Frontal cortex (tissue), 3 donors: ENCODE measurements at regions not wholly inside any gene's neighbourhood (a gene's known extent, or its start where the extent isn't known, plus 50 kb on each side); places are given as distances from the start of the nearest gene placed in this dataset.

ENCODE experiments used
- DNase-seq, 2 donors: peaks; one replicate each; pipeline ENCODE4 v3.0.0; 2012; ENCODE audit warnings: low spot score in 2 of 2
- FAIRE-seq: peaks from 2 replicates; lab custom pipeline; 2012; peaks lifted over from hg19 to GRCh38; lab: Jason Lieb, UNC
- donor health status: control.
- donor health status: control.
- donor health status: control.

DNA sequence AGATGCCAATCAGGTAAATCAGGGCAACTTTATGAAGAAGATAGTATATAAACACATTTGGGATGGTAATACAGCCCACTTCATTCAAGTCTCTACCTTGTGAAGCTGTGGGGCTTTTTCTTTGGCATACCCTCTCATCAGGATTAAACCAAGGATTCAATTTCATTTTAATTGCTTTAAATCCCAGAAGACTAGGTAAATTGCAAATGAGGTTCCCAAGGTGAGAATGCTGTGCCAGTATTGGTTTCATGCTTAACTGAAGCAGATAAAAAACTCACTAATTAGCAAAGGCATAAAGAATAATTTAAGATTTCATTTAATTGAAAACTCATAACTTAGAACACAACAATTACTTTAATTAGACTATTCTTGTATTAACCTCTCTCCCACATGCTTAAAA lies 1218.1 kb downstream of the FAM181B start:
- DNase-seq = no peak
- FAIRE-seq = no peak

DNA sequence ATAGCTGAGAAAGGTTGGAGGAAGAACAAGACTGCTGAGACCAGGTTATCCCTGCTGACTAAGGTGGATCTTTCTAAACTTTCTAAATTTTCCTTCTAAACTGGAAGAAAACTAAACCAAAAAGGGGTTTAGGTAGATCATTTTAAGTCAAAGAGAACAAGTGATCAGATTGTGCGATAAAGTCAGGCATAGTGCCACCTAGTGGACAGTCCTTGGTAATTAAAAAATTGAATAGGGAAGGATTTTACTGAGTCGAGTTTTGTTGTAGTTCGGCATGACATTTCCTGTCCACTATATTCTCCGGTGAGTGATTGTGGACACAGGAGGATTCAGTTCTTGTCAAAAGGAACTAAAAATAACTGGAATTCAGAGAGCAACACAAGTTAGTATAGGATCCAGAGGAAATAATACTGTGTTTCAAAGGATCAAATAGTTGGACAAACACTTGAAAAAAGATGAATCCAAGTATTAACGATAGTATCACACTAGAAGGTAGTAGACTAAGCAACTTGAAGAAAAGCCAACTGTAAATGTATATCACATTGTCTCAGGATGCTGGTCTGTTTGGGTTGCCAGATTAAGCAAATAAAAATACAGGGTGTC lies 1236.4 kb downstream of the FAM181B start:
- peak; percentile 90 for FAIRE-seq

DNA sequence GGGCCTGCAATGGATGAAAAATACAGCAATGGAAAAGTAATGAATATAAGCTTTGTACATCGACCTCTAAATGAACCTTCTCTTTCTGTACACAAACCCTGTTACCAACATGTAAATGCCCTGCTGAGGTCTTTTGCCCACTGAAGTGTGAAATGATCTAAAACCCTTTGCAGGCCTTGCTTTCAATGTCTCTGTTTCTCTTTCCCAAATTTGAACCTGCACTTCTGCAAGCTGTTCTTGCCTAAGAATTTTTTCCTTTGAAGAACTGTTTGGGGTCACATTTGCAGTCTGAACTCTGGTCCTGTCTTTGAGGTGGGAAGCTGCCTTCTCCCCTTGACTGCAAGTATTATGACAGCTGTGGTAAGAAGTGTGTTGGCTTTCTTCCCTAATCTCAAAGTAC lies 1237.1 kb downstream of the FAM181B start:
- DNase-seq = no peak
- no peak for FAIRE-seq

More for the DNA sequence above, 1236.4 kb downstream of the FAM181B start:
- peak in 1 of 2 donors; percentile 6 for DNase-seq

DNA sequence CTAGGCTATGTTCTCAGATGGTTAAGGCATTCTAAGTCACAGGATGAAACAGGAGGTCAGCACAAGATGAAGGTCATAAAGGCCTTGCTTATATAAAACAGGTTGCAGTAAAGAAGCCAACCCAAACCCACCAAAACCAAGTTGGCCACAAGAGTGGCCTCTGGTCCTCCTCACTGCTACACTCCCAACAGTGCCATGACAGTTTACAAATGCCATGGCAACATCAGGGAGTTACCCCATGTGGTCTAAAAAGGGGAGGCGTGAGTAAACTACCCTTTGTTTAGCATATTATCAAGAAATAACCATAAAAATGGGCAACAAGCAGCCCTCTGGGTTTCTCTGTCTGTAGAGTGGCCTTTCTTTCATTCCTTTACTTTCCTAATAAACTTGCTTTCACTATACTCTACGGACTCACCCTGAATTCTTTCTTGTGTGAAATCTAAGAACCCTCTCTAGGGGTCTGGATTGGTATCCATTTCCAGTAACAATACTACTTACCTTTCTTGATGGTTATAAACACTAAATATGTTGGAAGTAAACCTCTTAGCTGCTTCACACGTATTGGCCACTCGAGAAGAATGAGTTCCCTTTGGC lies 1237.9 kb downstream of the FAM181B start:
- DNase-seq = no peak
- FAIRE-seq = no peak

DNA sequence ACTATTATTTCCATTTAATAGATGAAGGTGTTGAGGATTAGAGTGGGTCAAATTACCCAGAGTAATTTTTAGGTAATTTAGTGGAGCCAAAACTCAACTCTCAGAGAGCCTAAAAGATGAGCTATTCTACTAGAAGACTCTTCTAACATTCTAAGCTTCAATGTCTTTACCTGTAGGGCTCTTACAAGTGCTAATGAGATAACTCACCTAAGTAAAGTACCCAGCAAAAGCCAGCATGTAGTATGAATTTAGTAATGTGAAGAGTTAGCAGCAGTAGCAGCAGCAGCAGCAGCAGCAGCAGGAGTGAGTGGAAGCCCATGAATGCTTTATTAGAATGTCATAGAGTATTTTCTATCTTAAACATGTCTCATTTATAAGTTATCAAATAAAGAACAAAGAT lies 1239.2 kb downstream of the FAM181B start:
- FAIRE-seq (no peak), DNase-seq (no peak)

DNA sequence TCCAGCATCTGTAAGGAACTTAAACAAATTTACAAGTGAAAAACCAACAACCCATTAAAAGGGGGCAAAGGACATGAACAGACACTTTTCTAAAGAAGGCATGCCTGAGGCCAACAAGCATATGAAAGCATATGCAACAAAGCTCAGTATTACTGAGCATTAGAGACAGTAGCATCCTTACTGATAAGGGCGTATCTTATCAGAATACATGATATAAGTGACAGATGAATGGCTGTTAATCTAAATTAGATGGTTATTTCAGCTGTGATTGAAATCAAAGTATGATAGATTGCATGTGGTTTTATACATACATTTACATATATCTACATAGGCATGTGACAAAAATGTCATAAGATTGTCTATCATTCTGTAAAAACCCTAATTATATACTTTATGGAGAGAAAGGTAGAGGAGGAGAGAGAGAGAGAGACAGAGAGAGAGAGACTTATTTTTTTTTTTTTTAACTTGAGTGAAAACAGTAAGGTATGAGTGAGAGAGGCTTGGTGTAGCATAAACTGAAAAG lies 1240.7 kb downstream of the FAM181B start:
- DNase-seq (no peak), FAIRE-seq (no peak)

DNA sequence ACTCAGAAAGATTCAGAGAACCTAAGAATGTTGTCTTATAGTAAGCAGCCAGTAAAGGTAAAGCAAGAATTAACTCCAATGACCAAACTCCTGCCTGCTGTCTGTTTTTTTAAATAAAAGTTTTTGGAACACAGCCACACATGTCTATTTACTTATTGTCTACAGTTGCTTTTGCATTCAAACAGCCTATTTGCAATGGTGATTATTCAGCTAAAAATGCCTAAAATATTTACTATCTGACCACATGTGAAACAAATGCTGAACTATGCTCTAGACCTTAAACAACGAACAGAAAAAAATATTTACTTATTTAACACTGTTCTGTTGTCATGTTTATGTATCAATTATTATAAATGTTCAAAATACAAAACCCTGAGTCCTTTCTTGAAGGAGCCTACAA lies 1246.6 kb downstream of the FAM181B start:
- FAIRE-seq (no peak), DNase-seq (no peak)

DNA sequence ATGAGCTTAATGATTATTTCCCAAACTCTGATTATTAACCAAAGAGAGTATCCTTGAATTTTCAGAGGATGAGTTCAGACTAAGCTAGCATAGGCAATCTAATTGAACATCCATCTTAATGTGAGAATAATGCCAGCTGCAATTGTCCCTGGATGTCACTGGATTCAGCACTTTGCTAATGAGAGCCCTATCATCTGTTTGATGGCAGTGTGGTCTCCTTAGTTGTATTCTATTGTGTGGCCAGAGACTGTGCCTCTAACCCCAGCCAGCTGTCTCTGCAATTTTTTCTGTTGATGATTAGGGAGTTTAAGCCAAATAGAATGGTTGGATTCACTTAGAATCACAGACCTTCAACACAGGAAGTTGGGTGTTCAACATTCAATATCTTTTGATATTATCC lies 1249.5 kb downstream of the FAM181B start:
- DNase-seq (no peak), FAIRE-seq (no peak)

DNA sequence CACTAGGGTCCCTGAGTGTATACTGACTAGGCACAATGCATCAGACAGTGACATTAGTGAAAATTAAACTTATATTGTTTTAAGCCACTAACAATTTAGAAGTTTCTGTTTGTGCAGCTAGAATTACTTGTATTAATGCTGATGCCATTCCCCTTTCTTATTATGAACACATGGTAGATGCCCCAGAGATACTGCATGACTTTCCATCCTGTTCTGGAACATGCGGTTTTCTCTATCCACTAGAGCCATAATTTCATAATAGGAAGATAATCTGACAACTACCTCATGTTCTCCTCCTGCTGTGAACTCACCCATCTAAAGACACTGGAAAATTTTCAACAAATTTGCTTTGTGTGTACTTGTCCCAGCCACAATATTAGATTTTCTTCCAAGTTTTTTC lies 1256.4 kb downstream of the FAM181B start:
- FAIRE-seq = no peak

DNA sequence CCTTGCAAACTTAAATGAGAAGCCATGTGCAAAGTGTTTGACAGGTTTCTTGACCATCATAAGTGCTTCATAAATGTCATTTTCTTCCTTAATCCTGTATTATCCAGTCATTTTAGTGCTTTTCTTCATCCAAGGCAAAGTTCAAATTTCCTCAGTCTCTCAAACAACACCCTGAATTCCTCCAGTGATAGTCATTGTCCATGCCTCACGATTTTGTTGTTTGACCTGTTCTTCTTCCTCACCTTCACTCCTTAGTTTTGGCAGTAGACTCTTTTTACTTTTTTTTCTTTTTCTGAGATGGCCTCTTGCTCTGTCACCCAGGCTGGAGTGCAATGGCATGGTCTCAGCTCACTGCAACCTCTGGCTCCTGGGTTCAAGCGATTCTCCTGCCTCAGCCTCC lies 1257.3 kb downstream of the FAM181B start:
- FAIRE-seq = no peak
- no peak for DNase-seq

More for the DNA sequence above, 1256.4 kb downstream of the FAM181B start:
- no peak for DNase-seq

DNA sequence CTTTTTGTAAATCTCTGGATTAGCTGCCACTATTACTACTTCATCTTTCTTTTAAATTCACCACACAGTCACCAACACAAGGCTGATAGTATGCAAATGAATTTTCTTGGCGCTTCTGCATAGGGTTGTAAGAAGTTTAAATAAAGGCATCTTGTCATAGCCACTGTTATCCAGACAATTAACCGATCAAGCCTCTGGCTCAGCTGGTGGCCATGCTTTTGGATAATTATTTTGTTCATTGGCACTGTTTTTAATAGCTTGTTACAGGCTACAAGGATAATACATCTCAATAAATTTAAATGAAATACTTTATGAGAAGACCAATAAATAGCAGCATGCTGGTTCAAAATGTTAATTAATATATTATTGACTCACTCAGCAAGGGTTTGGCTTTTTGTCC lies 1261.0 kb downstream of the FAM181B start:
- DNase-seq (no peak), FAIRE-seq (no peak)

DNA sequence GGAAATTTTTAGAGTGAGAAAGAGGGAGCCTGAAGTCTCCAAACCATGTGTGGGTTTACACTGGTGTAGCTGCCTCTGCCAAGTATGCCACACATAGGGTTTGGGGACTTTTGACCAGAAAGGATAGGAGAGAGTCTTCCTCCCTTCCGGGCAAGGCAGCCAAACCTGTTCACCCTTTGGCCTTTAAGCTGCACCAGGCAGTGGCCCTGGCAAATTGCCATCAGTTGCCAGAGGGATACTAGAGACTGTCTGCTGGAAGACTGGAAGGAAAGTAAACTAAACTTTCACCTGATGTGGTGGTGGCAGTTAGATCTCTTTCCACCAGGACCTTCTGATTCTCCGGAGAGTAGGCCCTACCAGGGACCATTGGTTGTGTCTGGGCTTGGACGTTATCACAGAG lies 1263.2 kb downstream of the FAM181B start:
- no peak for FAIRE-seq

DNA sequence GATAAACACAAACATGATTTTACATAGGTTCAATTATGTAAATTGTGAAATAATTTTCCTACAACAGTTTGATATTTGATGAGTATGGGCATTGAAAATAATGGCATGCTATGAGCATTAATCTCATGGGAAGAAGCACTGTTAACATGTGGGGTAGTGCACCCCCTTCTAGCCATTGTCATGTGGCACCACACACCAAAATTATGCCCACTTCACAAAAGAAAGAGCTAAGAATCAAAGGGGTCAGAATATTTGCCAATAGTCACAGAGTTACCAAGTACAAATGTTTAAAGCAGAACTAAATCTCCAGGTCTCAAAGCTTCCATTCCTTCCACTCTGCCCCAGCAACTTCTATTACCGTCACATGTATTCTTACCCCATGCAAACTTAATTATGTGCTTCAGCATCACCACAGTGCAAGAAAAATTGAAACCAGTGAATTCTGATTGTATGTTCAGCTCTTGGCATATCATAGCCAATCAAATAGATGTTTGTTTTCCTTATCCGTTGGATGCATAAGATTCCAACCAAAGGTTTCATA lies 1273.8 kb downstream of the FAM181B start:
- no peak for FAIRE-seq
- no peak for DNase-seq

More for the DNA sequence above, 1263.2 kb downstream of the FAM181B start:
- no peak for DNase-seq

DNA sequence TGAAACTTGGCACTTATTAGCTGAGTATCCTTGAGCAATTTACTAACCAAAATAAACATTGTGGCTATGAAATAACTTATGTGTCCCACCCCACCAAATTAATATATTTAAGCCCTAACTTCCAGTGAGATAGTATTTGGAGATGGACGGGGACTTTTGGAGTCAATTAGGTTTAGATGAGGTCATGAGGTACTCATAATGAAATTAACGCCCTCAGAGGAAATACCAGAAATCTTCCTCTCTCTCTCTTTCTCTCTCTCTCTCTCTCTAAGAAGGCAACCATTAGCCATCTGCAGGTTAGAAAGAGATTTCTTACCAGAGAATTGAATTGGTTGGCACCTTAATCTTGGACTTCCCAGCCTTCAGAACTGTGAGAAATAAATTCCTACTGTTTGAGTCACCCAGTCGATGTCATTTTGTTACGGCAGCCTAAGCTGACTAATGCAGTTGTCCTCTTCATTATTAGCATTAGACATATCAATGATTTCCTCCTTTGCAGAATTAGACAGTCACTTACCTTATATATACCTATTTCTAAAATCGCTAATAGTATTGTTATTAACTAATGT lies 1284.0 kb downstream of the FAM181B start:
- no peak for FAIRE-seq
- DNase-seq = no peak

DNA sequence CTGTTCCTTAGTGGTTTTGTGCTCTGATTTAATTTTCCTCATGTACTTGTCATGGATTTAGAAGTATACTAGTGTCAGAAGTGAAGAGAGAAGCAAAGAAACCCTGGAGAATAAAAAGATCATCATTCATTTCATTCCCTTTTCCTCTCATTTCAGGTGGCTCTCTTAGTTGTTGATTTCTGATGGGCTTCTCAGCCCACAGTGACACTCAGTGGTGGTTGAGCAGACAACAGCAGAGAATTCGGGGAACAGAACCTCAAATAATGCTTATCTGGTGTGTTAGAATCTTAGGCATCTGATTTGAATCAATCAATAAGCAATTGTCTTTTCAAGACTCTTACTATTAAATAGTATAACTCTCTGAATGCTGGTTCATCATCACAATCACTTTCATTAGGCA lies 1289.4 kb downstream of the FAM181B start:
- peak in 1 of 2 donors; percentile 4 for DNase-seq
- no peak for FAIRE-seq

DNA sequence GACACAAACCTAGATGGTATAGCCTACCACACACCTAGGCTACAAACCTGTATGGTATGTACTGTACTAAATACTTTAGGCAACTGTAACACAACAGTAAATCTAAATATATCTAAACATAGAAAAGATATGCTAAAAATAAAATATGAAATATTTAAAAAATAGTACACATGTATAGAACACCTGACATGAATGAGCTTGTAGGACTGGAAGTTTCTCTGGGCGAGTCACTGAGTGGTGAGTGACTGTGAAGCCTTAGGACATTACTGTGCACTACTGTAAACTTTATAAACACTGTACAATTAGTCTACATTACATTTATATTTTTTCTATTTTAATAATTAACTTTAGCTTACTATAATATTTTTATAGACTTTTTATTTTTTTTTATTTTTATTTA lies 1301.3 kb downstream of the FAM181B start:
- DNase-seq (no peak), FAIRE-seq (no peak)

DNA sequence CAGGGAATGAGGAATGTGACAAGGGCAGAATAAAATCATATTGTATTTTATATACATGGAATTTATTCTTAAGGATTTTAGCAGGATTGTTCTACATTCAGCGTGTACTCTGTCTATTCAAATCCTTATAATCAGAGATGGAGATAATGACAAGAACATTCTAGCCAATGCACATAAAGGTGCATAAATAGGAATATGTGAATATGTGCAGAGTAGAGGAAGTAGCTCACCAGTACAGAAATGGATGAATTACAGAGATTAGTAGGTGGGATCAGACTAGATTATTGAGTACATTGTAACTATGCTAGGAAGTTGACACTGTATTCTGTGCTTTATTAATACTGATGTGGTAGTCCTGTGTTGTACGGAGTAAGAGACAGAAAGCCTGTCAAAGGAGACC lies 1308.8 kb downstream of the FAM181B start:
- FAIRE-seq (no peak), DNase-seq (no peak)

DNA sequence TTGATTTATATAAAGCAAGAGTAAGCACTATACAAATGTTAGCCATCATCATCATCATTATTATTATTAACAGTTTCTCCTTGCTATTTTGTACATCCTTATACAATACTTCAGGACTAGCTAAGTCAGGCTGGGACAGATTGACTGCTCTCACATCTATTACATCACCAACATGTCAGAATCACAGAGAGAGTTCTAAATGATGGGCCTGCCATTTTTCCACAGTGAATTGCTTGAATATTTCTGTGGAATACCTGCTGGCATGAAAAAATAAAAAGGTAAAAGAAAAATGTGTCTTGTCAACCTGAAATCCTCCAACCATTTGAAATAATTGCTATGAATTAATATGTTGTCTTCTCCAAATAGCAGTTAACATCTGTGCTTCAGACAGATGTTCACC lies 1311.3 kb downstream of the FAM181B start:
- DNase-seq (no peak), FAIRE-seq (no peak)

DNA sequence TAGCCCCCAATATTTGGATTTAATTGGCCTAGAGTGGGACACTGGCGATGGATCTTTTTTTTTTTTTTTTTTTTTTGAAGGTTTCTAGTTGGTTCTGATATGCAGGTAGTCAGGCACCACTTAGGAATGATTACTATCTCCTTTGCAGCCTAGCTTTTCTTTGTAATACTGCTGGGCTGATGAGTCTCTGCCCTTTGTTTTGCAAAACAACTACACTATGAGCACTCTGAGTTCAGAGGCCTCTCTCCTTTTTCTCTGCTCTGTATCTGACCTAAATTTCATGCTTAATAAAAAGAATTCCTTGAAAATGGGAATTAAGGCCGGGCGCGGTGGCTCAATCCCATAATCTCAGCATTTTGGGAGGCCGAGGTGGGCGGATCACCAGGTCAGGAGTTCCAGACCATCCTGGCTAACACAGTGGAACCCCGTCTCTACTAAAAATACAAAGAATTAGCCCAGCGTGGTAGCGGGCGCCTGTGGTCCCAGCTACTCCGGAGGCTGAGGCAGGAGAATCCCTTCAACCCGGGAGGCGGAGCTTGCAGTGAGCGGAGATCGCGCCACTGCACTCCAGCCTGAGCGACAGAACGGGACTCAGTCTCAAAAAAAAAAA lies 1312.3 kb downstream of the FAM181B start:
- no peak for DNase-seq
- FAIRE-seq = no peak

DNA sequence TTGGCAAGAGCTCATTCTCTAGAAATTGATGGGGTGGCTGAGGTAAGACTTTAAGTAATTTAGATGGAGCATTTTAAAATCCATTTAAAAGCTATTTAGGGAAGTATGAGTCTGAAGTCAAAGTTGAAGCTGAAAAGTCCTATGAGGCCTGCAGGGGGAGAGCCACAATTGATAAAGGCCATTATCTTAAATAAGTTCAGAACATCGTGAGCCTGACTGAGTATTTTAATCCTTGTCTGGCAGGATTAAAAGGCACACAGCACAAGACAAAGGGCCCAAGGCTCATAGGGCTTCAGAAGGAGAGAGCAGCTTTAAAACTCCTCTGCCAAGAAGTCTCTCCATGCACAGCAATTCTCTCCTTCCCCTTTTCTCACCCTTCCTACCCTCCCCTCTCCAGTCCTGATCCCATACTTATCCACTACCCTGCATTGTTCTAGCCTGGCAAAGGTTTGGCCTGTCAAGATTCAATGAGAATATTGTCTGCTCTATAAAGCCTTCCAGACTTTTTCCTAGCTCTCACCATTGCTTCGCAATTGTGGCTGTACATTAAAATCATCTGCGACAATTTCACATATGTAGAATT lies 1312.9 kb downstream of the FAM181B start:
- FAIRE-seq (no peak), DNase-seq (no peak)
